Natural killer cell (primary cell): ENCODE measurements at regions not wholly inside any gene's neighbourhood (a gene's known extent, or its start where the extent isn't known, plus 50 kb on each side); places are given as distances from the start of the nearest gene placed in this dataset.

Experiments
- ATAC-seq, 3 donors: fragments of 150-1000 bp in 2 of 3; fragments of 200-7000 bp in 1 of 3; cut with Tn5 transposase; 1 replicate in 1 of 3; 2 replicates in 2 of 3; pipeline ENCODE4 v1.10.0; 2021; ENCODE audit warnings: mild to moderate bottlenecking in 2 of 3, moderate library complexity in 2 of 3
- DNase-seq, 2 donors: peaks; one replicate each; pipeline versions ENCODE4 v3.0.0 to v3.0.0-alpha.2; 2013 to 2021; ENCODE audit warnings: mixed read lengths in 1 of 2
- H3K27ac ChIP-seq: one replicate; pipeline ENCODE4 v1.5.1; 2013; ENCODE audit warnings: mild to moderate bottlenecking, low read length
- H3K27me3 ChIP-seq: one replicate; pipeline ENCODE4 v1.6.1; 2013; ENCODE audit warnings: low read length; ENCODE audit not compliant: control insufficient read depth, insufficient read depth
- H3K36me3 ChIP-seq: one replicate; pipeline ENCODE4 v1.6.1; 2013; ENCODE audit warnings: low read length; ENCODE audit not compliant: control insufficient read depth, insufficient read depth
- H3K4me1 ChIP-seq: one replicate; pipeline ENCODE4 v1.6.1; 2013; ENCODE audit warnings: low read length; ENCODE audit not compliant: control insufficient read depth, insufficient read depth
- H3K4me3 ChIP-seq: one replicate; pipeline ENCODE4 v1.5.1; 2013; ENCODE audit warnings: low read length
- H3K9me3 ChIP-seq: one replicate; pipeline ENCODE4 v1.6.1; 2013; ENCODE audit warnings: low read length; ENCODE audit not compliant: control insufficient read depth, insufficient read depth
- H3K27ac Mint-ChIP-seq, 2 donors: one replicate each; pipeline ENCODE4 v1.8.0; 2022; ENCODE audit warnings: mild to moderate bottlenecking in 2 of 2, mixed read lengths in 2 of 2, moderate library complexity in 1 of 2
- H3K27me3 Mint-ChIP-seq, 2 donors: one replicate each; pipeline ENCODE4 v1.8.0; 2022; ENCODE audit warnings: low read depth in 2 of 2, mixed read lengths in 2 of 2
- H3K36me3 Mint-ChIP-seq: one replicate; pipeline ENCODE4 v1.8.0; 2022; ENCODE audit warnings: mixed read lengths
- H3K4me1 Mint-ChIP-seq, 2 donors: one replicate each; pipeline ENCODE4 v1.8.0; 2022; ENCODE audit warnings: mixed read lengths in 2 of 2
- H3K4me3 Mint-ChIP-seq: one replicate; pipeline ENCODE4 v1.8.0; 2022; ENCODE audit warnings: mild to moderate bottlenecking, moderate library complexity, mixed read lengths
- H3K9me3 Mint-ChIP-seq, 2 donors: one replicate each; pipeline ENCODE4 v1.8.0; 2022; ENCODE audit warnings: mixed read lengths in 2 of 2
- WGBS: methylation state at CpG from one replicate; pipeline ENCODE4 v1.1.7; 2013; ENCODE audit warnings: missing lambda C conversion rate; ENCODE audit not compliant: insufficient coverage; 5-methylcytosine and 5-hydroxymethylcytosine counted together
- intact Hi-C: fragments of 100-400 bp; cut with micrococcal nuclease; formaldehyde crosslinking; loops from one replicate; pipeline ENCODE4 v1.14.2; 2022
- TF ChIP-seq, protein P1 (sequence below): fragments of 200-600 bp; IDR thresholded peaks from one replicate; pipeline ENCODE4 v1.8.0; 2022; ENCODE audit warnings: antibody characterized with exemption

DNA sequence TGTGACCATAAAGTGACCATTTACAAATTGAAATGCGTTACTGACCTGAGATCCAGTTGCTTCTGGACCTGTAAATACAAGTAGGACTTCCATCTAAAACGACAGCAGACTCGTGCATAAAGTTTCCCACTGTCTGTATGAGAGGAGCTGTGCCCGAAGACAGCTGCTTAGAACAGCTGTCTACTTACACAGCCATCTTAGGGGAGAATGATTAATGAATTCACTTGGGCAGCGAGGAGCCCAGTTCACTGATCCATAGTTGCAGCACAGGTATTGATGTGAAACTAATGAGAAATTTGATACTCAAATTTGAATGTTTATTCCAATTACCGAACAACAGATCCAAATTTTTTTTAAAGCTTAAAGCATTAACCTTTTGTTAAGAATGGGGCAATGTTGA is 748.1 kb downstream of the NR2F2 start:
- no peaks in the 10 kb centered on the region for H3K36me3 Mint-ChIP-seq
- H3K27ac ChIP-seq: no peak overlapping the region
- no peaks in the 10 kb centered on the region for H3K9me3 ChIP-seq
- no peak overlapping the region for H3K27ac Mint-ChIP-seq
- ATAC-seq: no peak
- no peaks in the 10 kb centered on the region for H3K36me3 ChIP-seq
- intact Hi-C loops: no loop called here
- peaks cover 0 to 2% of the 10 kb centered on the region in 2 donors for H3K9me3 Mint-ChIP-seq
- H3K27me3 ChIP-seq: no peaks in the 10 kb centered on the region
- H3K4me1 Mint-ChIP-seq: no peaks in the 10 kb centered on the region
- no peak overlapping the region for H3K4me3 ChIP-seq
- WGBS: 71% methylated on average over 6 of the region's 6 CpGs
- DNase-seq: no peak
- TF ChIP-seq, protein P1, sequence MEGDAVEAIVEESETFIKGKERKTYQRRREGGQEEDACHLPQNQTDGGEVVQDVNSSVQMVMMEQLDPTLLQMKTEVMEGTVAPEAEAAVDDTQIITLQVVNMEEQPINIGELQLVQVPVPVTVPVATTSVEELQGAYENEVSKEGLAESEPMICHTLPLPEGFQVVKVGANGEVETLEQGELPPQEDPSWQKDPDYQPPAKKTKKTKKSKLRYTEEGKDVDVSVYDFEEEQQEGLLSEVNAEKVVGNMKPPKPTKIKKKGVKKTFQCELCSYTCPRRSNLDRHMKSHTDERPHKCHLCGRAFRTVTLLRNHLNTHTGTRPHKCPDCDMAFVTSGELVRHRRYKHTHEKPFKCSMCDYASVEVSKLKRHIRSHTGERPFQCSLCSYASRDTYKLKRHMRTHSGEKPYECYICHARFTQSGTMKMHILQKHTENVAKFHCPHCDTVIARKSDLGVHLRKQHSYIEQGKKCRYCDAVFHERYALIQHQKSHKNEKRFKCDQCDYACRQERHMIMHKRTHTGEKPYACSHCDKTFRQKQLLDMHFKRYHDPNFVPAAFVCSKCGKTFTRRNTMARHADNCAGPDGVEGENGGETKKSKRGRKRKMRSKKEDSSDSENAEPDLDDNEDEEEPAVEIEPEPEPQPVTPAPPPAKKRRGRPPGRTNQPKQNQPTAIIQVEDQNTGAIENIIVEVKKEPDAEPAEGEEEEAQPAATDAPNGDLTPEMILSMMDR: no peak
- H3K27me3 Mint-ChIP-seq: no peaks in the 10 kb centered on the region
- no peaks in the 10 kb centered on the region for H3K4me1 ChIP-seq
- H3K4me3 Mint-ChIP-seq: no peak overlapping the region

DNA sequence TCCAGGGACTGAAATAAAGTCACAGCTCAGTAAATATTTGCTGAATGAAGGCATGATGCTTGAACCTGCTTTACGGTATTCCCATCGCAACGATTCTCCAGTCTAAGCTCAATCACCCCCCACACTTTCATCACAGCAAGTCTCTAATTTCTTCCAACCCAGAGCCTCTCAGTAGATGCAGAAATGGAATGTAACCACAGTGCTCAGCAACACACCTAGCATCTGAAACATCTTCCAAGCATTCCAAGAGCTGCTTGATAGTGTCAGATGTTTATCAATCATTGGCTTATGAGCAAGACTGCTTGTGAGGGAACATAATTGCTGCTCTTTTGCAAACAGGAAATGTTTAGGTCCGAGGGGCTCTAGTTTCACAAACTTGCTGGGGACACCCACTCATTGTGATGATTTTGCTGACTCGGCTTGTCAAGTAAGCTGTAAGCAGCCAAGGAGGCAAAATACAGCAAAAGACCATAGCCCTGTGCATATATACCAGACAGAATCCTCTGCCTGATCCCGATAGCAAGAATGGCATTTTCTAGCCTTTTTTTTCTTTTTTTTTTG is 751.2 kb downstream of the NR2F2 start:
- no peak for DNase-seq
- no peak overlapping the region for H3K4me3 ChIP-seq
- TF ChIP-seq, protein P1: no peak
- no peaks in the 10 kb centered on the region for H3K27me3 ChIP-seq
- peaks cover 0 to 3% of the 10 kb centered on the region in 2 donors for H3K9me3 Mint-ChIP-seq
- WGBS: 77% methylated on average over 6 of the region's 6 CpGs
- no peak for ATAC-seq
- H3K4me3 Mint-ChIP-seq: no peak overlapping the region
- H3K9me3 ChIP-seq: no peaks in the 10 kb centered on the region
- H3K27ac ChIP-seq: no peak overlapping the region
- H3K4me1 Mint-ChIP-seq: no peaks in the 10 kb centered on the region
- no peaks in the 10 kb centered on the region for H3K36me3 ChIP-seq
- no peaks in the 10 kb centered on the region for H3K4me1 ChIP-seq
- H3K27me3 Mint-ChIP-seq: no peaks in the 10 kb centered on the region
- H3K27ac Mint-ChIP-seq: no peak overlapping the region
- no peaks in the 10 kb centered on the region for H3K36me3 Mint-ChIP-seq
- intact Hi-C loops: no loop called here

DNA sequence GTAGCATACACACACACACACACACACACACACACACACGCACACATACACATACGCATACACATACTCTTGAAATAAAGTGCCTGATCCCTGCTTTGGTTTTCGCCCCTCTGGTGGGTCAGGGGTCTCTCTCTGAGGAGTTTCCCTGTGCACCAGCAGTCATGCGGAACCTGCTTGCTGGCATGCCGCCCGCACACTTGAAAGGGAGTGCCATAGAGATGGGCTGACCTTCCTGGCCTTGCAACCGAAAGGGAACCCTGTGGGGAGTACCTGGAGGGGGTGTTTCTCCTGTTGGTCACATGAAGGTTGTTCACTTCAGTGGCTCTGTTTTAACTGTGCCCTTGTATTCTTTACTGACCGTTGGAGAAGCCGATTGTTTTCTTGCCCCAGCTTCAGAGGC is 752.3 kb downstream of the NR2F2 start:
- H3K4me3 Mint-ChIP-seq: no peak overlapping the region
- H3K27ac Mint-ChIP-seq: no peak overlapping the region
- H3K4me3 ChIP-seq: no peak overlapping the region
- intact Hi-C loops: no loop called here
- no peak for ATAC-seq
- no peaks in the 10 kb centered on the region for H3K4me1 Mint-ChIP-seq
- H3K9me3 Mint-ChIP-seq: peaks cover 0 to 3% of the 10 kb centered on the region in 2 donors
- H3K27me3 Mint-ChIP-seq: no peaks in the 10 kb centered on the region
- no peaks in the 10 kb centered on the region for H3K4me1 ChIP-seq
- no peak overlapping the region for H3K27ac ChIP-seq
- no peaks in the 10 kb centered on the region for H3K27me3 ChIP-seq
- no peaks in the 10 kb centered on the region for H3K36me3 ChIP-seq
- H3K9me3 ChIP-seq: no peaks in the 10 kb centered on the region
- H3K36me3 Mint-ChIP-seq: no peaks in the 10 kb centered on the region
- TF ChIP-seq, protein P1: no peak
- DNase-seq: no peak
- WGBS: 78% methylated on average over 7 of the region's 9 CpGs

DNA sequence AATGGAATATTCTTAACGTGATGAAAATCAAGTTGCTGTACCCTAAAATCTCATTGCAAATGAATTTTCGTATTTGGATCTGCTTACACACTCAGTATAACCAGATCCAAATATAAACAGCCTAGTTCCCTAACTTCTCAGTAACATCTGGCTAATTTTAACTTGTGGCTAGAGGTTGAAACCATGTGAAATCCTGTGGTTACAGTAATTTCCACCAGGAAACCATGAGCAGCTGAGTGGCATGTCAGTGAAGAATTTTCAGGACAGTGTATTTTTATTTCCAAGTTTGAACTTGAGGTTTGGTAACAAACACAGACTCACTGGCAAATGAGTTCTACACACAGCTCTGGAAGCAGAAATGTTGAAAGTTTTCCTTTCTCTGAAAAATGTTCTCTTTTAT is 754.1 kb downstream of the NR2F2 start:
- Mint-ChIP-seq H3K27me3 (no peaks in the 10 kb centered on the region), H3K4me3 (no peak overlapping the region), H3K27ac (no peak overlapping the region), H3K9me3 (peaks cover 0 to 3% of the 10 kb centered on the region in 2 donors), H3K36me3 (no peaks in the 10 kb centered on the region), H3K4me1 (no peaks in the 10 kb centered on the region)
- no peak for DNase-seq
- H3K27me3 ChIP-seq: no peaks in the 10 kb centered on the region
- TF ChIP-seq, protein P1: no peak
- H3K4me3 ChIP-seq: no peak overlapping the region
- H3K9me3 ChIP-seq: no peaks in the 10 kb centered on the region
- H3K27ac ChIP-seq: no peak overlapping the region
- intact Hi-C loops: no loop called here
- H3K36me3 ChIP-seq: no peaks in the 10 kb centered on the region
- ATAC-seq: no peak
- WGBS: 33% methylated on average over 2 of the region's 2 CpGs
- H3K4me1 ChIP-seq: no peaks in the 10 kb centered on the region
